ENCODE measurements at regions not wholly inside any gene's neighbourhood (a gene's known extent, or its start where the extent isn't known, plus 50 kb on each side); places are given as distances from the start of the nearest gene placed in this dataset.
A peak's percentile ranks its signal among the peaks of the same experiment; 100 is the strongest.

- Histone ChIP-seq H3K9ac (ENCODE audit: low read length) (peak overlapping the region; percentile 13), H2BK12ac (ENCODE audit: low read length in 2 of 2) (no peak overlapping the region), H2AFZ (ENCODE audit: low read depth, low read length) (no peak overlapping the region), H3K14ac (ENCODE audit: low read length in 2 of 2) (no peak overlapping the region), H2BK5ac (ENCODE audit: low read depth, low read length, poor library complexity, severe bottlenecking) (no peak overlapping the region), H3K18ac (ENCODE audit: low read depth in 1 of 2, low read length in 2 of 2) (no peak overlapping the region), H2AK5ac (ENCODE audit: low read length, severe bottlenecking) (no peak overlapping the region), H3K79me1 (replicated peaks; ENCODE audit: low read length, poor library complexity, severe bottlenecking) (no peaks in the 10 kb centered on the region), H3K4ac (ENCODE audit: low read depth in 1 of 2, low read length in 2 of 2) (no peak overlapping the region), H3K9me3 (ENCODE audit: control insufficient read depth, low read length) (no peaks in the 10 kb centered on the region), H2BK120ac (ENCODE audit: low read depth, low read length) (no peak overlapping the region), H3K4me1 (ENCODE audit: control insufficient read depth, insufficient read depth, low read depth, low read length) (no peaks in the 10 kb centered on the region), H3K4me2 (ENCODE audit: low read length, poor library complexity, severe bottlenecking) (no peak overlapping the region), H4K8ac (ENCODE audit: low read length) (no peak overlapping the region), H3K4me3 (ENCODE audit: insufficient read depth in 1 of 2, low read depth in 1 of 2, low read length in 2 of 2) (no peak overlapping the region), H4K91ac (ENCODE audit: low read length) (no peak overlapping the region), H2BK15ac (ENCODE audit: low read depth, poor library complexity, severe bottlenecking) (no peak overlapping the region), H3K27me3 (ENCODE audit: control insufficient read depth in 1 of 2, insufficient read depth in 1 of 2, low read length in 2 of 2) (no peaks in the 10 kb centered on the region), H3K23ac (ENCODE audit: low read length in 2 of 2) (no peak overlapping the region), H3K36me3 (ENCODE audit: control insufficient read depth in 1 of 2, insufficient read depth in 2 of 2, low read depth in 1 of 2, low read length in 2 of 2) (no peaks in the 10 kb centered on the region), H3K27ac (ENCODE audit: low read length, poor library complexity, severe bottlenecking) (no peak overlapping the region)
- peak; percentile 64 for DNase-seq
- WGBS = 21% methylated on average over 4 of the region's 4 CpGs
Observed at GRCh38 chr12:66044731-66045130, 85.8 kb downstream of the LLPH start.

- H3K4ac ChIP-seq (ENCODE audit: low read depth in 1 of 2, low read length in 2 of 2) = no peak overlapping the region
- H3K14ac ChIP-seq (ENCODE audit: low read length in 2 of 2) = no peak overlapping the region
- H2BK12ac ChIP-seq (ENCODE audit: low read length in 2 of 2) = no peak overlapping the region
- no peaks in the 10 kb centered on the region for H3K27me3 ChIP-seq (ENCODE audit: control insufficient read depth in 1 of 2, insufficient read depth in 1 of 2, low read length in 2 of 2)
- no peaks in the 10 kb centered on the region for H3K79me1 ChIP-seq (replicated peaks; ENCODE audit: low read length, poor library complexity, severe bottlenecking)
- no peak overlapping the region for H3K4me2 ChIP-seq (ENCODE audit: low read length, poor library complexity, severe bottlenecking)
- no peak overlapping the region for H3K23ac ChIP-seq (ENCODE audit: low read length in 2 of 2)
- no peak overlapping the region for H3K27ac ChIP-seq (ENCODE audit: low read length, poor library complexity, severe bottlenecking)
- H3K9me3 ChIP-seq (ENCODE audit: control insufficient read depth, low read length) = no peaks in the 10 kb centered on the region
- no peak overlapping the region for H3K4me3 ChIP-seq (ENCODE audit: insufficient read depth in 1 of 2, low read depth in 1 of 2, low read length in 2 of 2)
- H4K91ac ChIP-seq (ENCODE audit: low read length) = no peak overlapping the region
- H4K8ac ChIP-seq (ENCODE audit: low read length) = no peak overlapping the region
- H3K9ac ChIP-seq (ENCODE audit: low read length) = no peak overlapping the region
- no peak overlapping the region for H2BK5ac ChIP-seq (ENCODE audit: low read depth, low read length, poor library complexity, severe bottlenecking)
- H2AFZ ChIP-seq (ENCODE audit: low read depth, low read length) = no peak overlapping the region
- H2BK120ac ChIP-seq (ENCODE audit: low read depth, low read length) = no peak overlapping the region
- no peak for DNase-seq
- WGBS = 95% methylated on average over 3 of the region's 3 CpGs
- H2AK5ac ChIP-seq (ENCODE audit: low read length, severe bottlenecking) = no peak overlapping the region
- no peak overlapping the region for H2BK15ac ChIP-seq (ENCODE audit: low read depth, poor library complexity, severe bottlenecking)
- no peaks in the 10 kb centered on the region for H3K36me3 ChIP-seq (ENCODE audit: control insufficient read depth in 1 of 2, insufficient read depth in 2 of 2, low read depth in 1 of 2, low read length in 2 of 2)
- no peak overlapping the region for H3K18ac ChIP-seq (ENCODE audit: low read depth in 1 of 2, low read length in 2 of 2)
- no peaks in the 10 kb centered on the region for H3K4me1 ChIP-seq (ENCODE audit: control insufficient read depth, insufficient read depth, low read depth, low read length)
Observed at GRCh38 chr12:66043035-66043434, 87.5 kb downstream of the LLPH start.

GRCh38 chr12:66041651-66042363 lies 88.7 kb downstream of the LLPH start:
- Histone ChIP-seq H2BK15ac (ENCODE audit: low read depth, poor library complexity, severe bottlenecking) (no peak overlapping the region), H2AFZ (ENCODE audit: low read depth, low read length) (no peak overlapping the region), H3K79me1 (replicated peaks; ENCODE audit: low read length, poor library complexity, severe bottlenecking) (no peaks in the 10 kb centered on the region), H3K4me1 (ENCODE audit: control insufficient read depth, insufficient read depth, low read depth, low read length) (no peaks in the 10 kb centered on the region), H2AK5ac (ENCODE audit: low read length, severe bottlenecking) (no peak overlapping the region), H2BK12ac (ENCODE audit: low read length in 2 of 2) (no peak overlapping the region), H3K4ac (ENCODE audit: low read depth in 1 of 2, low read length in 2 of 2) (no peak overlapping the region), H3K9ac (ENCODE audit: low read length) (no peak overlapping the region), H3K14ac (ENCODE audit: low read length in 2 of 2) (no peak overlapping the region), H3K18ac (ENCODE audit: low read depth in 1 of 2, low read length in 2 of 2) (no peak overlapping the region), H3K36me3 (ENCODE audit: control insufficient read depth in 1 of 2, insufficient read depth in 2 of 2, low read depth in 1 of 2, low read length in 2 of 2) (no peaks in the 10 kb centered on the region), H3K4me3 (ENCODE audit: insufficient read depth in 1 of 2, low read depth in 1 of 2, low read length in 2 of 2) (no peak overlapping the region), H3K27me3 (ENCODE audit: control insufficient read depth in 1 of 2, insufficient read depth in 1 of 2, low read length in 2 of 2) (no peaks in the 10 kb centered on the region), H3K27ac (ENCODE audit: low read length, poor library complexity, severe bottlenecking) (no peak overlapping the region), H3K4me2 (ENCODE audit: low read length, poor library complexity, severe bottlenecking) (no peak overlapping the region), H4K8ac (ENCODE audit: low read length) (no peak overlapping the region), H2BK120ac (ENCODE audit: low read depth, low read length) (no peak overlapping the region), H3K9me3 (ENCODE audit: control insufficient read depth, low read length) (no peaks in the 10 kb centered on the region), H2BK5ac (ENCODE audit: low read depth, low read length, poor library complexity, severe bottlenecking) (no peak overlapping the region), H4K91ac (ENCODE audit: low read length) (no peak overlapping the region), H3K23ac (ENCODE audit: low read length in 2 of 2) (no peak overlapping the region)
- 89% methylated on average over 8 of the region's 10 CpGs for WGBS
- no peak for DNase-seq

GRCh38 chr12:66036317-66036716 lies 94.2 kb downstream of the LLPH start:
- H3K79me1 ChIP-seq (replicated peaks; ENCODE audit: low read length, poor library complexity, severe bottlenecking) = peaks cover 2% of the 10 kb centered on the region
- H2BK15ac ChIP-seq (ENCODE audit: low read depth, poor library complexity, severe bottlenecking) = no peak overlapping the region
- no peaks in the 10 kb centered on the region for H3K36me3 ChIP-seq (ENCODE audit: control insufficient read depth in 1 of 2, insufficient read depth in 2 of 2, low read depth in 1 of 2, low read length in 2 of 2)
- DNase-seq = peak; percentile 92
- H4K91ac ChIP-seq (ENCODE audit: low read length) = no peak overlapping the region
- H2AK5ac ChIP-seq (ENCODE audit: low read length, severe bottlenecking) = no peak overlapping the region
- no peak overlapping the region for H3K18ac ChIP-seq (ENCODE audit: low read depth in 1 of 2, low read length in 2 of 2)
- no peak overlapping the region for H3K4ac ChIP-seq (ENCODE audit: low read depth in 1 of 2, low read length in 2 of 2)
- peak overlapping the region; percentile 52 for H3K27ac ChIP-seq (ENCODE audit: low read length, poor library complexity, severe bottlenecking)
- no peak overlapping the region for H2AFZ ChIP-seq (ENCODE audit: low read depth, low read length)
- peak overlapping the region in 1 of 2 experiments; percentile 2 for H2BK12ac ChIP-seq (ENCODE audit: low read length in 2 of 2)
- H2BK120ac ChIP-seq (ENCODE audit: low read depth, low read length) = no peak overlapping the region
- H3K4me1 ChIP-seq (ENCODE audit: control insufficient read depth, insufficient read depth, low read depth, low read length) = no peaks in the 10 kb centered on the region
- H3K9ac ChIP-seq (ENCODE audit: low read length) = peak overlapping the region; percentile 50
- no peaks in the 10 kb centered on the region for H3K9me3 ChIP-seq (ENCODE audit: control insufficient read depth, low read length)
- WGBS = 0% methylated on average over 4 of the region's 4 CpGs
- no peak overlapping the region for H3K14ac ChIP-seq (ENCODE audit: low read length in 2 of 2)
- no peaks in the 10 kb centered on the region for H3K27me3 ChIP-seq (ENCODE audit: control insufficient read depth in 1 of 2, insufficient read depth in 1 of 2, low read length in 2 of 2)
- H4K8ac ChIP-seq (ENCODE audit: low read length) = no peak overlapping the region
- no peak overlapping the region for H3K4me2 ChIP-seq (ENCODE audit: low read length, poor library complexity, severe bottlenecking)
- H3K23ac ChIP-seq (ENCODE audit: low read length in 2 of 2) = no peak overlapping the region
- H2BK5ac ChIP-seq (ENCODE audit: low read depth, low read length, poor library complexity, severe bottlenecking) = no peak overlapping the region
- H3K4me3 ChIP-seq (ENCODE audit: insufficient read depth in 1 of 2, low read depth in 1 of 2, low read length in 2 of 2) = no peak overlapping the region
